Activated T-cell treated with anti-CD3 and anti-CD28 coated beads, Interleukin-2, amount 50 U/mL, for 72 hours (primary cell): ENCODE measurements at regions not wholly inside any gene's neighbourhood (a gene's known extent, or its start where the extent isn't known, plus 50 kb on each side); places are given as distances from the start of the nearest gene placed in this dataset.

Source experiments
- ATAC-seq, 2 donors: fragments of 150-1000 bp; cut with Tn5 transposase; replicated peaks in 1 of 2; 2 replicates each; pipeline ENCODE4 v1.10.0; 2021; ENCODE audit warnings: moderate library complexity in 2 of 2, mild to moderate bottlenecking in 1 of 2
- DNase-seq, 2 donors: peaks; one replicate each; pipeline ENCODE4 v3.0.0; 2021 to 2022; ENCODE audit warnings: mixed read lengths in 1 of 2
- H3K27ac Mint-ChIP-seq: one replicate; pipeline ENCODE4 v1.8.0; 2022; ENCODE audit warnings: mild to moderate bottlenecking, moderate library complexity, mixed read lengths
- H3K27me3 Mint-ChIP-seq: one replicate; pipeline ENCODE4 v1.8.0; 2022; ENCODE audit warnings: low read depth, mixed read lengths
- H3K36me3 Mint-ChIP-seq, 2 donors: one replicate each; pipeline ENCODE4 v1.8.0; 2022; ENCODE audit warnings: mixed read lengths in 2 of 2, mild to moderate bottlenecking in 1 of 2; ENCODE audit not compliant: insufficient read depth in 2 of 2
- H3K4me1 Mint-ChIP-seq: one replicate; pipeline ENCODE4 v1.8.0; 2022; ENCODE audit warnings: low read depth, mixed read lengths
- H3K4me3 Mint-ChIP-seq, 2 donors: one replicate each; pipeline ENCODE4 v1.8.0; 2022; ENCODE audit warnings: mild to moderate bottlenecking in 2 of 2, mixed read lengths in 2 of 2, moderate library complexity in 2 of 2
- H3K9me3 Mint-ChIP-seq, 2 donors: one replicate each; pipeline ENCODE4 v1.8.0; 2022; ENCODE audit warnings: mixed read lengths in 2 of 2

DNA sequence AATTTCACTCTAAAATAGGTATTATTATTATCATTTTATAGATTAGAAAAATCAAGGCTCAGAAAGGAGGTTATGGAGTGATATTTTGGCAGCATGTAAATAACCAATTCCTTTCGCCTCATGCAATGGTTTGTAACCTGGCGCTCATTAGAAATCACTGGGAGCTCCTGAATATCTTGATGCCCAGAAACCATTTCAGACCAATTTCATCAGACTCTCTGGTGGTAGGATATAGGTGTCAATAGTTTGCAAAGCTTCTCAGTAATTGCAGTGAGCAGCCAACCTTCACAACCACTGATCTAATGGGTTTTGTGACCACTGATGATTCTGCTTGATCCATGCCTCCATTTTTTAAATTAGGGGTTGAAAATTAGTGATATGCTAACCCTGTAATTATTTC lies 57.8 kb upstream of the ZC3H12C start:
- no peak for ATAC-seq
- Mint-ChIP-seq H3K4me1 (no peaks in the 10 kb centered on the region), H3K36me3 (no peaks in the 10 kb centered on the region), H3K27me3 (no peaks in the 10 kb centered on the region), H3K9me3 (peaks cover 0 to 2% of the 10 kb centered on the region in 2 donors), H3K27ac (no peak overlapping the region), H3K4me3 (no peak overlapping the region)
- DNase-seq: no peak

DNA sequence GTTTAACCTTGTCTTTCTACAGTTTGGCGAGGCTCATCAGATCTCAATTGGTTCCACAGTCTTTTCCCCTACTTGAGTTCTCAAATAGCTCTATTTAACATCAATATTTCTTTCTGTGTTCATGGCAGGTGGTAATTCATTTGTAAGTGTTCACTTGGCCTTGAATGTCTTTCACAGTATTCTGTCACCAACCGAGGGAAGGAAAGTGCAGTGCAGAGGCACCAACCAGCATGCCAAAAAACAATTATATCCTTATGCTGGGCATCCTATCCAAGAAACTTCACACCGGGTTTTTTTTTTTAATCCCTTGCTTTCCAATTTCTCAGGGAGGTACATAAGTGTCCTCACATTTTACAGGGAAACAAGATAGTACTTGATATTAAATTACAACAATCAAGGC lies 55.0 kb upstream of the ZC3H12C start:
- no peak for DNase-seq
- no peak overlapping the region for H3K27ac Mint-ChIP-seq
- H3K27me3 Mint-ChIP-seq: peaks cover 18% of the 10 kb centered on the region
- no peak overlapping the region for H3K4me3 Mint-ChIP-seq
- ATAC-seq: no peak
- no peaks in the 10 kb centered on the region for H3K36me3 Mint-ChIP-seq
- H3K9me3 Mint-ChIP-seq: peaks cover 0 to 2% of the 10 kb centered on the region in 2 donors
- H3K4me1 Mint-ChIP-seq: no peaks in the 10 kb centered on the region
